ENCODE measurements at regions not wholly inside any gene's neighbourhood (a gene's known extent, or its start where the extent isn't known, plus 50 kb on each side); places are given as distances from the start of the nearest gene placed in this dataset.

DNA sequence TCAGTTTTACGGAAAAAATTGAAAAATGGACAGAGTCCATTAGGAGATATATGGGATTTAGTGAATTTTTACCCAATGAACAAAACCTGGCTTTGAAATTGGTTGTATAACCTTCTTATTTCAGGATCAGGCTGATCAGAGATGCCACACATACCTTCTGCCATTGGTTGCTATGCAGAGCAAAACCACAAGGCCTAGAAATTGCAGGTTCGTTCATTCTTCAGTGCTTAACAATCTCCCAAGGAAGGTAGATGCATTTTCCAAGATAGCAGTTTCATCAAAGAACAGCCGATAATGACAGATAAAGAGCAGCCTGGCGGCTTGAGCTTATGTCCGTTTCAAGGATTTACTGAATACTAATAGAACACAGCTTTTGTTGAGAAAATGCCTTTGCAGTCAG, 868.8 kb downstream of the EPHA4 start:
- no peaks in the 10 kb centered on the region for H3K27me3 ChIP-seq
- WGBS, 4 donors: 84 to 91% (median 88%) methylated on average over 5 of the region's 5 CpGs
- H3K9me3 ChIP-seq (replicated peaks in 1 of 3): no peaks in the 10 kb centered on the region
- H3K36me3 ChIP-seq (replicated peaks in 1 of 2): no peaks in the 10 kb centered on the region
- H3K4me3 ChIP-seq: no peak overlapping the region
- intact Hi-C loops (cut with DNase I): no loop called here
- no peak for DNase-seq
- TF ChIP-seq POLR2A (IDR thresholded peaks at IDR 0.05): no peak
- TF ChIP-seq, protein P1, sequence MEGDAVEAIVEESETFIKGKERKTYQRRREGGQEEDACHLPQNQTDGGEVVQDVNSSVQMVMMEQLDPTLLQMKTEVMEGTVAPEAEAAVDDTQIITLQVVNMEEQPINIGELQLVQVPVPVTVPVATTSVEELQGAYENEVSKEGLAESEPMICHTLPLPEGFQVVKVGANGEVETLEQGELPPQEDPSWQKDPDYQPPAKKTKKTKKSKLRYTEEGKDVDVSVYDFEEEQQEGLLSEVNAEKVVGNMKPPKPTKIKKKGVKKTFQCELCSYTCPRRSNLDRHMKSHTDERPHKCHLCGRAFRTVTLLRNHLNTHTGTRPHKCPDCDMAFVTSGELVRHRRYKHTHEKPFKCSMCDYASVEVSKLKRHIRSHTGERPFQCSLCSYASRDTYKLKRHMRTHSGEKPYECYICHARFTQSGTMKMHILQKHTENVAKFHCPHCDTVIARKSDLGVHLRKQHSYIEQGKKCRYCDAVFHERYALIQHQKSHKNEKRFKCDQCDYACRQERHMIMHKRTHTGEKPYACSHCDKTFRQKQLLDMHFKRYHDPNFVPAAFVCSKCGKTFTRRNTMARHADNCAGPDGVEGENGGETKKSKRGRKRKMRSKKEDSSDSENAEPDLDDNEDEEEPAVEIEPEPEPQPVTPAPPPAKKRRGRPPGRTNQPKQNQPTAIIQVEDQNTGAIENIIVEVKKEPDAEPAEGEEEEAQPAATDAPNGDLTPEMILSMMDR (IDR thresholded peaks at IDR 0.05): no peak
- no peak overlapping the region for H3K27ac ChIP-seq
- no peaks in the 10 kb centered on the region for H3K4me1 ChIP-seq (replicated peaks in 1 of 2)

DNA sequence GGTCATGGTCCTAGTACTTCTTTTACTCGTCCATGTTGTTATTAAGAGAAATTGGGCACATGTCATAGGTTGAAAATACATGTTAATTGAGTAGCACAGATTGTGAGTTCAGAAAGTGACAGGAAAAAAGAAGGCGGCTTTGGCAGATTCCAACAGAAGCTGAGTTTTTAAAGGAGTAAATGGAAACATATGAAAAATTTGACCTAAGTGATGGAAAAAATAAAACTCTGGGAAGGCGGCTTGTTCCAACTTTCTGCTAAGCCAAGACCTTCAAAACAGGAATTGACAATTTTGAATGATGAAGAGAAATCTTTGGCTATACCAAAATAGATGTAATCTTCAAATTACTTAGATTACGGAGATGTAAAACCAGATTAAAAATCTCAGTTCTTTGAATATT, 868.0 kb downstream of the EPHA4 start:
- H3K4me3 ChIP-seq: no peak overlapping the region
- no peak for DNase-seq
- 87 to 93% (median 90%) methylated on average over 4 of the region's 4 CpGs for WGBS, 4 donors
- no peaks in the 10 kb centered on the region for H3K27me3 ChIP-seq
- no peak overlapping the region for H3K27ac ChIP-seq
- intact Hi-C loops (cut with DNase I): no loop called here
- H3K4me1 ChIP-seq (replicated peaks in 1 of 2): no peaks in the 10 kb centered on the region
- no peaks in the 10 kb centered on the region for H3K36me3 ChIP-seq (replicated peaks in 1 of 2)
- TF ChIP-seq, protein P1 (IDR thresholded peaks at IDR 0.05): no peak
- TF ChIP-seq POLR2A (IDR thresholded peaks at IDR 0.05): no peak
- no peaks in the 10 kb centered on the region for H3K9me3 ChIP-seq (replicated peaks in 1 of 3)

DNA sequence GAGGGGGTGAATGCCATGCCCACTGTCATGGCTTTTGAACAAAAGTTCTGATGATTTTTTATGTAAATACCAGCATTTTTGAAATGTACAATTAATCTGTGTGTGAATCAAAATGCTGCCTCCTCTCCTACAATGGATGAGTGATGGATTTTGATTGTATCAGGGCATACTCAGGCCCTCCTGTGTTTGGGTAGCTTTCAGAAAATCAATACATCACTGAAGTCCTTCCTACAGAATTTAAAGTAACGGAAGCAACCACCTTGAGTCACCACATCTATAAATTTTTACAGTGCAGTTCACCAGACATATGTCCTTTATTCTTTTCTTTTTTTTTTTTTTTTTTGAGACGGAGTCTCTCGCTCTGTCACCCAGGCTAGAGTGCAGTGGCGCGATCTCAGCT, 867.3 kb downstream of the EPHA4 start:
- TF ChIP-seq, protein P1 (IDR thresholded peaks at IDR 0.05): no peak
- TF ChIP-seq POLR2A (IDR thresholded peaks at IDR 0.05): no peak
- no peak for DNase-seq
- 73 to 96% (median 85%) methylated on average over 5 of the region's 5 CpGs for WGBS, 4 donors
- intact Hi-C loops (cut with DNase I): no loop called here
- Histone ChIP-seq H3K4me3 (no peak overlapping the region), H3K27ac (no peak overlapping the region), H3K4me1 (replicated peaks in 1 of 2) (no peaks in the 10 kb centered on the region), H3K9me3 (replicated peaks in 1 of 3) (no peaks in the 10 kb centered on the region), H3K27me3 (no peaks in the 10 kb centered on the region), H3K36me3 (replicated peaks in 1 of 2) (no peaks in the 10 kb centered on the region)

DNA sequence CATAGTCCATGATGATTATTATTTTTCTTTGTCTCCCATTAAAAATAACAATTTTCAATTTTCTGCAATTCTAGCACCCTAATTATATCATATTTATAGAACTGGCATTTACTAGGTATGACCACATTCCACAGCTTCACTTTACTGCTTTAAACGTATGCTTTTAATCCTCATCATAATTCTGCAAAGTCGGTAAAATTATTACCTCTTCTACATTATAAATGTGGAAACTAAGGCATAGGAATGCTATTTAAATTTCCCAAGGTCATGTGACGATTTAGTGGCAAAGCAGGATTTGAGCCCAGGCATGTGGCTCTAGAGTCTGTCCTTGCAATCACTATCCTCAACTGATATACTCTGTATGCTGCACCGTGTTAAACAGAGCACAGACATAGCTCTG, 866.4 kb downstream of the EPHA4 start:
- DNase-seq: no peak
- Histone ChIP-seq H3K4me1 (replicated peaks in 1 of 2) (no peaks in the 10 kb centered on the region), H3K4me3 (no peak overlapping the region), H3K9me3 (replicated peaks in 1 of 3) (no peaks in the 10 kb centered on the region), H3K27ac (no peak overlapping the region), H3K36me3 (replicated peaks in 1 of 2) (no peaks in the 10 kb centered on the region), H3K27me3 (no peaks in the 10 kb centered on the region)
- TF ChIP-seq, protein P1 (IDR thresholded peaks at IDR 0.05): no peak
- no peak for TF ChIP-seq POLR2A (IDR thresholded peaks at IDR 0.05)
- intact Hi-C loops (cut with DNase I): no loop called here
- 74 to 77% (median 76%) methylated on average over 4 of the region's 4 CpGs for WGBS, 4 donors
